ENCODE measurements at regions not wholly inside any gene's neighbourhood (a gene's known extent, or its start where the extent isn't known, plus 50 kb on each side); places are given as distances from the start of the nearest gene placed in this dataset.

- no peak for TF ChIP-seq CHD7 (IDR thresholded peaks at IDR 0.05; ENCODE audit: insufficient replicate concordance, low read length)
Observed at GRCh38 chr7:34338961-34339526, 319.0 kb upstream of the NPSR1 start (continued).

All from H1 (cell line).